NCI-H2107 treated with DMSO at 0.1 percent for 48 hours (cell line): ENCODE measurements at regions not wholly inside any gene's neighbourhood (a gene's known extent, or its start where the extent isn't known, plus 50 kb on each side); places are given as distances from the start of the nearest gene placed in this dataset.
"Not testable (repeated sequence)": the region's sequence is repeated elsewhere in the genome, so short reads cannot be mapped to it uniquely, and the experiment has no call there.

Source experiments
- DNase-seq: peaks from one replicate; lab custom pipeline; 2025; ENCODE audit not compliant: unreplicated experiment; lab: John Stamatoyannopoulos, UW

DNA sequence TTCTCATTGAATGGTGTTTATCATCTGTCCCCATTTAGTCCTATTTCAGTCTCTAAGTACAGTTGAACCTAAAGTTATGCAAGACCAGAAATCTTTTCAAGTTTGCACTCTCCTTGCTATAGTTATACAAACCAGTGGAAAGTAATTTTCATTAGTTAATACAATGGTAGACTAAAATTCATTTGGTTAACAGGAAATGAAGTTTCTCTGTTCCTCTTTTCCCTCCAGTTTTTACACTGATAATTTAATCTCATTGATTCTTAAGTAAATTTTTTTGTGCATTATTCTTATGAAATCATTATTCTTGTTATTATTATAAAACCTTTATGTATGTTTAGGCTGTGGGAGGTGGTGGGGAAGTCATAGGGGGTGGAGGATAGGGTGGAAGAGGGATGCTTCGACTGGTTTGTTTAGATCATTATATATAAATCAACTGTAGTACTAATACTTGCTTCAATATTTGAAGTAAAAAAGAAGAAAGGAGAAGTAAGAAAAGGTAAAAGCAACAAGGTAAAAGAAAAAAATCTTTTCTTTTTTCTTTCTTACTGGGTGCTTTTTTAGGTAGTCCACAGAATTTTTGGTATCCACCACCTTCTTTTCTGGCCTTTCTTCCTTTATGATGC lies 104.1 kb downstream of the GPR85 start:
- no peak for DNase-seq

DNA sequence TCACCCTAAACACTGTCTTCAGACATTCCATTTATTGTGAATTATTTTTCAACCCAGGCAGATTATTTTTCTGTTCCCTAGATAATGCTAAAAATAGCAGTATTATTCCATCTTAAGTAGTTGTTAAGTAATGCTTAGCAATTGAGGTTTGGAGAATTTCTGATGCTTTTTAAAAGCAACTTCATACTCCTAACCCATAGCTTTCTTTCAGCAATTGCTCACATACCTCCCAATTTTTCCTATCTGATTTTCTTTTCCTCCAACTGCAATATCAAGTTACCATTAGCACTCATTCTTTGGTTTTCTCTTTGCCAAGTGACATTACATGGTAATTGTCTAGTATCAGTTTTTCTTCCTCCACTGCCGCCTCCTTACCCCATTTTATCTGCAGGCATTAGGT lies 104.7 kb downstream of the GPR85 start:
- DNase-seq: no peak

DNA sequence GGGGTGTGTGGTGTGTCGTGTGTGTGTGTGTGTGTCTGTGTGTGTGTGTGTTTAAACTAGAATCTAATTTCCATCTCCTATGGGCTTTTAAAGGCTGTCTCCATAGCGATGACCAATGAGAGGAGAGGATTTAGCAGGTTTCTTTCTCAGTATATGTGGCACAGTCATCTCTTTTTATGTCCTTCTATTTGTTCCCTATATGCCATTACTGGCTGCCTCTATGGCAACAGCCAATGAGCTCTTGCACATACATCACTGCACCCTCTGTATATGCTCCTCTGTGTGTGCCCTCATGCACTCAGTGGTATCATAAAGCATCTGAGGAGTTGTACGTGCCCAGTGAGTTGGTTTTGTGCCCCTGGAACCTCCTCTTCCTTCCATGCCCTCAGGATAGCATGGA lies 107.6 kb downstream of the GPR85 start:
- not testable (repeated sequence) for DNase-seq

DNA sequence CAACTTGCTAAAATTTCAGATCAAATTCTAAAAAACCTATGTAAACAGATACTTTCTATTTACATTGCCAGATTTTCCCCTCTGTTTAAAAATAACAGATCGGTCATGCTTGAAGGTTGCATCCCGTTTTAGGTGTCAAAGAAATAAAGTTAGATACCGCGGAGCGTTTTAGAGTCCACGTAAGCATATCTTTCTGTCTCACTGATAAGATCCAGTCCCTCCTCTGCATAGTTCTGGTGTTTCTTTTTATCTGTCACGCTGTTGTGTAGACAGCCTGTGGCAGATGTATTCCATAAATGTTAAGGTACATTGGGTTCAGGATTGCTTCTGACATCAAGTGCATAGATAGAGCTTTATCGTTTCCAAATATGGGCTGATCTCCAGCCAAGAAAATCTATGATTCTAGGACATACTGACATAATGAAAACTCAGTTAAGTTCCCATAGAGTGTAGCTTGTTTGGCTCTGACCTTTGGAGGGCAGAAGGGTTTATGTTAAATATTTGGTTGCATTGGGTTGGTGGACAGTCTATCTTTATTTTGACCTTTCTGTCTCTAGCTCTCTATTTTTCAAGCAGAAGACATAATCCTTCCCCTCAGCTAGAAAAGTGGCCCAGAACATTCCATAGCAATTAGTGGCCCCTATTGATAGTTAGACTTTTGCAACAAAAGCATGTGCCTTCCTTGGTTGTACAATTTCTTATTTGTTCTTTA lies 109.2 kb downstream of the GPR85 start:
- DNase-seq: not testable (repeated sequence)

DNA sequence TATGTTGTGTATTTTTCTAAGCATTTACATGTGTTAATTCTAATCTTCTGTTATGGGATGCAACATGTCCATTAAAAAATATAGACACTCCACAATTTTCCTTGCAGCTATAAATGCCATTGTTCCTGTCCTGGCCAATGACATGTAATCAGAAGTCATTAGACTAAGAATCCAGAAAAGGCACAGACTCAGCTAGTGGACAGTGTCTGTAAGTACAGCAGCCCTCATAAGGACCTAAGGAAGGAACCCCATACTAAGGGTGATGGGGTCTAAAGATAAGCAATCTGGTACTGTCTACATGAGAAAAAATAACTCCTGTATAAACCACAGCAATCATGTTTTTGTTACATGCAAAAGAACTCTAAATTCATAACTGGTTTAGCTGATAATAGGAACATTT lies 115.9 kb downstream of the GPR85 start:
- DNase-seq: no peak

DNA sequence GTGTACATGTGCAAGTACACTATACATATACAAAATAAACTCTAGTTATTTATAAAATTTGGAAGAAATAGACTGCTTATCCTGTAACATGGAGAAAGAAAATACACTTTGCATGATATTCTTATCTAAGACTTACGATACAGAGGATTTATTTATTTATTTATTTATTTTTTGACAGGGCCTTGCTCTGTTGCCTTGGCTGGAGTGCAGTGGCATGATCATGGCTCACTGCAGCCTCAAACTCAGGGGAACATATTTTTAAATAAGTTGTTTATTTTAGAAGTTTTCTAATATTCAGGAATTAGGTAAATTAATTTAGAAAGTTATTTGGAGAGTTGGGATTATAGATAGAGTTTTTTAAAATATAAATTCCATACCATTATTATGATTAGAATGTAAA lies 116.7 kb downstream of the GPR85 start:
- DNase-seq: no peak

DNA sequence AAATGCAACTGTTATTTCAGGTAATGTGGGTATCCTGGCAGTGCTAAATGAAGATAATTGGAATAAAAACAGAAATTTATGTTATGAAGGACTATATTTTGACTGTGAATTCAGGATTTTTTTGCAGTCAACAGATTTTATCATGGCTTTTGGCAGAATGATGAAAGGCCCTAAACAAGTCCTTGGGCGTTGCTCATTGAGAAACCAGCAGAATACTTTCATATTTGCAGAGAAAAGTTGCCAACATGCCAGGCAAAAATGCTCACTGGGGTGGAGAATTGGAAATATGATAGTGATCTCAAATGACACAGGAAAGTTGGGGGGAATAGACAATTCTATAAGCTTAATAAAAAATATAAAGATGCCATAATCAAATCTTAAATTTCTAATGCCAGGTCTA lies 121.1 kb downstream of the GPR85 start:
- no peak for DNase-seq

DNA sequence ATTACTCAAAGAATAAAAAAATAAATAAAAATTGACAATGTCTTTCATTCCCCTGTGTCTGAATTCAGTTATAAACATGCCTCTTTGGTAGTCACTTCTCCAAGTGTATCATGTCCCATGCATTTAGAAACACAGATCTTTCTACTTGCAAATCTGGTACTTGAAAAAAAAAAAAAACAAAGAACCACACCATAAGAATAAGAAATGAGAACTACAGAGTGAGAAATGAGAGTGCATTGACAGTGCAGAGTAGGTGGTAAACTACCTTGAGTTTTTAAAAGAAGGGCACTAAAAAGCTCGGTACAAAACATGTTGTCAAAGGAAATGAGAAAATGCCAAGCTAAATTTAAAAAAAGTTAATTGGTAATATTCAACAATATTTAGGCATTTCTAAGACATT lies 123.0 kb downstream of the GPR85 start:
- no peak for DNase-seq

DNA sequence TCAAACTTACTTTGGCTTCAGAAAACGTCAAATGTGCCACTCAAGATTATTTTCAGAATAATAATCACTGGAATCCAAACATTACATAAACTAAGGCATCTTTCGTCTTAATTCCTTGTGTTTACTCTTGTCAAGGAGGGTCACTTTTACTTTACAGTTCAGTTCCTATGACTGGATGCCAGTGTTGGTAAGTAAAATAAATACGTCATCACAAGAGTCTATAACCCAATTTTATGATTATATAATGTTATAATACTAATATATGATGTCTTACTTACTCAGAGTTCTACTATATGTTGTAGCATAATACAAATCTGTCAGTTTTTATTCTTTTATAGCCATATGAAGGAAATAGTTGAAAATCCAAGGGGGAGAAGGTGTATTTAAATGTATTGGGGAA lies 123.8 kb downstream of the GPR85 start:
- DNase-seq: no peak

DNA sequence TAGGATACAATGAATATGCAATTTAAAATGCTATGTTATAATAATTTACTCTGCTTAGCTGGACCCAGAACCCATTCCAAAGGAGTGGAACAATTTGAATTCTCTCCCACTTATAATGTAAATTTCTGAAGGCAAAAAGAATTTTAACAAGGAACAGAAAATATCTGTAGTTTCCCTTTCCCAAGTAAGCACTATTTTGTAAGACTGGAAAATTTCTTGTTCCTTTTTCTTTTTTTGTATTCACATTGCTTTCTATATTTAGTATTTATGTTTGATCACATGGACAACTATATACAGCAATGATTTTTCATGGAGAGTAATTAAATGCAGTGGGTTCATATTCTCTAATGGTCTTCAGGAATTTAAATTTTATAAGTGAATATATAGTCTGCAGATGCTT lies 127.4 kb downstream of the GPR85 start:
- DNase-seq: no peak

DNA sequence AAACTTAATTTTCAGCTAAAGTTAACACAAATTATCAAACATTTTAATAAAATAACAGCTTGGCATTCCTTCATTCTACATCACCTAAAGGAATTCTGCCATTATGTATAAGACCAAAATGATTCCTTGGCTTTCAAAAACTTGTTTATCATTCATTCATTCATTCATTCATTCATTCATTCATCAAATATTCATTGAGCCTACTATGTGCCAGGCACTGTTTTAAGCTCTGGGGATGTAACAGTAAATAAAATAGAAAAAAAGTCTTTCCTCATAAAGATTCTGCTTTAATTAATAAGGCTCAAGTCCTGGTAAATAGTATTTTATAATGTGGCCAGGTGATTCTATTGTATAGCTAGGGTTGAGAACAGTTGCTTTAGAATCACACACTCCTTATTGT lies 127.9 kb downstream of the GPR85 start:
- DNase-seq: no peak

DNA sequence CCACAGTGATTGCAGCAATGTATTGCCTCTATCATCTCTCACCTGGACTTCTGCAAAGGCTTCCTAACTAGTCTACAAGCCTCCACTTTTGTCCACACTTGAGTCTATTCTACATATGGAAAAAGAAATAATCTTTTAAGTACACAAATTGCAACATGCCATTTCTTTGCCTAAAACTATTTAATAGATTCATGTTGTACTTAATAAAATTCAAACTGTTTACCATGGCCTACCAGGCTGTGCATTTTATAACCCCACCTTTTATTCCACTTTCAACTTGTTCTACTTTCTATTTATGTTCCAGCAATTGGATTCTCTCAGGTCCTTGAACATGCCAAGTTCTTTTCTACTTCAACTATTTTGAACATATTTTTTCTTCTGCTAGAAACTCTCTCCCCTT lies 128.7 kb downstream of the GPR85 start:
- no peak for DNase-seq

DNA sequence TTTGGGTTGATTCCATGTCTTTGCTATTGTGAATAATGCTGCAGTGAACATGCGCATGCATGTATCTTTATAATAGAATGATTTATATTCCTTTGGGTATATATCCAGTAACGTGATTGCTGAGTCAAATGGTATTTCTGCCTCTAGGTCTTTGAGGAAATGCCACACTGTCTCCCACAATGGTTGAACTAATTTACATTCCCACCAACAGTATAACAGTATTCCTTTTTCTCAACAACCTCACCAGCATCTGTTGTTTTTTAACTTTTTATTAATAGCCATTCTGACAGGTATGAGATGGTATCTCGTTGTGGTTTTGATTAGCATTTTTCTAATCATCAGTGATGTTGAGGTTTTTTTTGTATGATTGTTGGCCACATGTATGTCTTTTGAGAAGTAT lies 133.6 kb downstream of the GPR85 start:
- DNase-seq: not testable (repeated sequence)

DNA sequence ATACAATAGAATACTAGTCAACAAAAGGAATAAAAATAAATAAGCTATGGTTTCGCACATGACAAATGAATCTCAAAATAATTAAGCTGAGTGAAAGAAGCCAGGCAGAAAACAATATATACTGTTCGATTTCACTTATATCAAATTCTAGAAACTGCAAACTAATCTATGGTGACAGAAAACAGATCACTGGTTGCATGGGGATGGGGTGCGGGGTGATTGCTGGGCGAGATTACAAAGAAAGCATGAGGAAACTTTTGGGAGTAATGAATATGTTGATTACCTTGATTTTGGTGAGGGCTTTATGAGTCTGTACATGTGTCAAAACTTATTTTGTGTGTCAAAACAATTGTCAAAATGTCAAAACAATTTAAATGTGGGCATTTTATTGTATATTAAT lies 135.6 kb downstream of the GPR85 start:
- DNase-seq: no peak

DNA sequence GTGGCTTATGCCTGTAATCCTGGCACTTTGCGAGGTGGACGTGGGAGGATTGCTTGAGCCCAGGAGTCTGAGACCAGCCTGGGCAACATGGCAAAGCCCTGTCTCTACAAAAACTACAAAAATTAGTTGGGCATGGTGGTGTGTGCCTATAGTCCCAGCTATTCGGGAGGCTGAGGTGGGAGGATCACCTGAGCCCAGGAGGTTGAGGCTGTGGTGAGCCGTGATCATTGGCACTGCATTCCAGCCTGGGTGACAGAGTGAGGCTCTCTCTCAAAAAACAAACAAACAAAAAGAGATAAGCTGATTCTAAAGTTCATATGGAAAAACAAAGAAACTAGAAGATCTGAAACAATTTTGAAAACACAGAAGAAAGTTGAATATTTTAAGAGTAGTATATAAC lies 136.9 kb downstream of the GPR85 start:
- not testable (repeated sequence) for DNase-seq

DNA sequence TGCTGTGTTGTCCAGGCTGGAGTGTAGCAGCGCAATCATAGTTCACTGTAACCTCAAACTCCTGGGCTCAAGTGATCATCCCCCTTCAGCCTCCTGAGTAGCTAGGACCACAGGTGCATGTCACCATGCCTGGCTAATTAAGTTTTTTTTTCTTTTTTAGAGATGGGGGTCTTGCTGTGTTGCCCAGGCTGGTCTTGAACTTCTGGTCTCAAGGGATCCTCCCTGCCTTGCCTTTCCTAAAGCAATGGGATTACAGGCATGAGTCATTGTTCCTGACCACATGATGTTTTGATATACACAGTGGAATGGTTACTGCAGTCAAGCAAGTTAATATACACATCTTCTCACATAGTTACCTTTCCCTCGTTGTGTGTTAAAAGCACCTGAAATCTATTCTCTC lies 140.3 kb downstream of the GPR85 start:
- DNase-seq: no peak

DNA sequence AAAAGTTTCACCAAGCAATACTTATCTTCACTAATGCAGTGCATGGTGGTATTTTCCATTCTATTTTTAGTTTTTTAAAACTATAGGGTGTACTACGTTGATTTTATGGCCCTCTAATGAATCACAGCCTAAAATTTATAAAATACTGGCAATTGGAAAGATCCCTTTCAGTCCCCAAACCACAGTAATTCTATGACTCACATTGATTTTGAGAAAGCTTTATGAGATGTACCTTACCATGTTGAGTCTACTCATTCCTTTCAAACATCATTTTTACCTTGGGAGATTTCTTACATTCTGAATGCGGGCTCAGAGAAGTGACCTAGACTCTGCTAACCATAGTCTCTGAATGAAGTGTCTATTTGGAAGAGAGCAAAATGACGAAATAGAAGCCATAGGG lies 141.6 kb downstream of the GPR85 start:
- no peak for DNase-seq

DNA sequence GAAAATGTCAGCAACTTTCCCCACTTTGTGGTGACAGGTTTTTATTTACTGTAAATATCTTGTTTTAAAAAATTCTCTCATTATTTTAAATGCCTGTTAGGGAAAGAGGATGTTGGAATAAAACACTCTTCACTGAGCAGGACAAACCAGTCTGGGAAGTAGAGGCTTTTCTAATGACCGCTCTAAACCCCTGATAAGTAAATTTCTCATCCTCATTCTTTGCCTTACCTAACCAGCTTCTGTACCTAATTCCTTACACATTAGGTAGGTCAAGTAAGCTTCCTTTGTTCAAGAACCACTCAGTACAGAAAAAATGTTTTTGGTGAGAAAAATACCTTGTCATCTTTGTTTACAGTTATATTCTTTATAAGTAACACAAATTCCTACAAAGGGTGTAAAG lies 143.6 kb downstream of the GPR85 start:
- no peak for DNase-seq

DNA sequence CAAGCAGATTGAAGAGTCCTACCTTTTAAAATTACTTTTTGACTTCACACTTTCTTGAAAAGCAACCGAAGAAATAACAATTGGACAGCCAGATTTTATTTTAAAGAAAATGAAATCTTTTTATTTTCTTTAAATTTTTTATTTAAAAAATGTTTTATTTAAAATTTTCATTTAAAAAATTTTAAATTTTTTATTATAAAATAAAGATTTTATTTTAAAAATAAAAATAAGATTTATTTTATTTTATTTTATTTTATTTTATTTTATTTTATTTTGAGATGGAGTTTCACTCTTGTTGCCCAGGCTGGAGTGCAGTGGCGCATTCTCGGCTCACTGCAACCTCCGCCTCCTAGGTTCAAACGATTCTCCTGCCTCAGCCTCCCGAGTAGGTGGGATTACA lies 144.5 kb downstream of the GPR85 start:
- DNase-seq: not testable (repeated sequence)

DNA sequence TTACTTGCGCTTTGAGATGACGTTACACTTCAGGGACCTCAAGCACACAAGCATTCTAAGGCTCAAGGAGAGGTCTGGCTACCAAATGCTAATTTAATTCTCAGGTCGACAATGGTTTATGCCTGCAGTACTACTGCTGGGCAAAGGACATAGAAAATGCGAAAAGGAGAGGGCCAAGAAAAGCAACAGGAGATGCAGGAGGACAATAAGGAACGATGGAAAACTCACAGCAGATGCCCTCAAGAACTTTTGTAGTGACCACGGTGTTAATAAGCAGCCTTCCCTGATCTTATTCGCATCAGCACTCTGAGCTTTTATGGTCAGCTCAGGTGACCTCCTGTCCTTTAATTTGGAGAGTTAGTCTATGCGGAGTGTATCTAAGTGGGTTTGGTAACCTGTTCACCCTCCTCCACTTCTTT lies 146.3 kb downstream of the GPR85 start:
- DNase-seq: peak; percentile 48

DNA sequence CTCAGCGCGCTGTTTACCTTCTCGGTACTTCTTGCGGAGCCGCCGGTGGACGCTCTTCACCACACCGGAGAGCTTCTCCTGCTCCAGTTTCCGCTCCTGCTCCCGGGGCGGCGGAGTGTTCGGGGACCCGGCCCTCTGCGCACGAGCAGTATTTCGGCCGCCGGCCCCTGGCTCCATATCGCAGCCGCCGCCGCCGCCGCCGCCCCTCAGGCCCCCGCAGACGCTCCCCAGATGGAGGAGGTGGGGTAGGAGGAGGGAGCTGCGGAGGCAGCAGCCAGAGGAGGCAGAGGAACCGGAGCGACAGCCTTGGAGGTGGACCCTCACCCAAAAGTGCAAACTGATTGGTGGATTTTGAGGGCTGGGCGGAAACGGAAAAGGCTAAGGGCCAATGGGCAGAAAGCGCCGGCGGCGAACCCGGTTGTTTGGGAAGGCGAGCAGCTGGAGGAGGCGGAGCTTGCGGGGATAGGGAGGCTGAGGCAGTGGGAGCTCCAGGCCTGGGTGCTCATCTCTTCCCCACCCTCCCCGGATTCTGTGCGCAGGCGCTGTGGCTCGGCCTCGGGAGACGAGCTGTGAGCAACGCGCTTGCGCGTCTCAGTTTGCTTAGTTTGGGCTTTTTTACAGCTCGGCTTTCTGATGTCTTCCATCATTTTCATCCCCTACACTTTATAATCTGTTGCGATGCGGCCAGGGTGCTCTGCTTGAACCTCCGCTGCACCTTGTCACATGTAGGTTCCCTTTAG lies 146.9 kb downstream of the GPR85 start:
- peak; percentile 99 for DNase-seq

DNA sequence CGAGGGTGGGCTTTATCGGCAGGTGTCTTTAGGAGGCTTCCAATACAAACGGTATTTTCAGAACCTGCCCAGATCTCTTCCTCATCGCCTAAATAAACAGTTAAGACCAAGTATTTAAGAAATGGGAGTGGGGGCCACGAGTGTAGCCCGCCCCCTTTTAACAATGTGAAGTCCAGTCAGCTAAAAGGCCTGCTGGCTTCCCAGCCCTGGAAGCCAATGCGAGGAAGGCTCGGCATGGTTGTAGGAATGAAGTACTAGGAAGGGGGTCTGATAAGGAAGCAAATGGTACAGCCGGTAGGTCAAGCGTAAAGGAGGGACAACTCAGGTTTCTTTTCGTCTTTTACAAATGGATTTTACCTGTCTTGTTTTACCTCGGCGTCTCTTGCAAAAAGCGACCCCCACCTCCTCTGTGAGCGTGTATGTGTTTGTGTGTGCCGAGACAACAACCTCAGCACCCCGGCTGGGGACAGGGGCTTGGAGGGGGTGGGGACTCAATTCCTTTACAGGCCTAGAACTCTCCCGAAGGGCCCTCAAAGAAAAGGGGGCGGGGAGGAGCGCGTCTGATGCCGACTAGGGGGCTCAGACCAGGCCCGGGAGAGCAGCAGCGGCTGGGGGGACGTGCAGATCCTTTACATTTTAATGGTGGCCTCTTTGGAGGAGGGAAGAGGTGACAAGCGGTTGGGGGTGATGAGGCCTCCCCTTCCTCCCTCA lies 147.6 kb downstream of the GPR85 start:
- DNase-seq: no peak
